Astrocyte (in vitro differentiated cells and primary cell): ENCODE measurements at regions not wholly inside any gene's neighbourhood (a gene's known extent, or its start where the extent isn't known, plus 50 kb on each side); places are given as distances from the start of the nearest gene placed in this dataset.

Experiments used
- CTCF ChIP-seq: IDR thresholded peaks from 2 replicates; pipeline ENCODE4 v1.5.1; 2011; ENCODE audit warnings: low read depth, mild to moderate bottlenecking, inconsistent platforms, low read length, moderate library complexity; ENCODE audit not compliant: insufficient read depth
- EZH2 ChIP-seq: IDR thresholded peaks from 2 replicates; pipeline ENCODE4 v1.6.1; 2012; ENCODE audit warnings: mild to moderate bottlenecking, low read length, inconsistent platforms; ENCODE audit not compliant: insufficient read depth

GRCh38 chr9:87152256-87152655 is 204.9 kb upstream of the GAS1 start:
- TF ChIP-seq CTCF (no peak), EZH2 (no peak)
